IMR-90 (cell line): ENCODE measurements at regions not wholly inside any gene's neighbourhood (a gene's known extent, or its start where the extent isn't known, plus 50 kb on each side); places are given as distances from the start of the nearest gene placed in this dataset.
"Not testable (repeated sequence)": the region's sequence is repeated elsewhere in the genome, so short reads cannot be mapped to it uniquely, and the experiment has no call there.

Experiments used
- ATAC-seq: fragments of 200-7000 bp; cut with Tn5 transposase; 2 replicates; pipeline ENCODE4 v1.9.1; 2020; ENCODE audit warnings: low read depth, mild to moderate bottlenecking, moderate library complexity
- BruUV-seq: library from RNA; stranded (reverse); fragments of 400-500 nt; replicated peaks from 2 replicates; lab custom pipeline; 2021; lab: Mats Ljungman, UMichigan
- CTCF ChIA-PET: fragments of 300-600 bp; formaldehyde crosslinking; extraction: SDS; loops from one replicate; lab custom pipeline; 2021; ENCODE audit warnings: antibody characterized with exemption; lab: Yijun Ruan, JAX
- POLR2A ChIA-PET: fragments of 300-600 bp; sonication (Branson Sonifier 250); formaldehyde crosslinking; loops from one replicate; lab custom pipeline; 2022; ENCODE audit warnings: antibody characterized with exemption; ENCODE audit not compliant: unreplicated experiment; lab: Charles Lee
- DNase-seq: peaks from one replicate; pipeline ENCODE4 v3.0.0; 2013
- H2AFZ ChIP-seq: replicated peaks from 2 replicates; pipeline ENCODE3; 2013; ENCODE audit warnings: low read length, mild to moderate bottlenecking; ENCODE audit not compliant: poor library complexity
- H2AK5ac ChIP-seq: 2 replicates; pipeline ENCODE4 v1.6.1; 2013; ENCODE audit warnings: low read depth, low read length, inconsistent platforms
- H2AK9ac ChIP-seq: replicated peaks from 2 replicates; pipeline ENCODE3; 2013; ENCODE audit warnings: mild to moderate bottlenecking, low read depth, low read length, moderate library complexity; ENCODE audit not compliant: poor library complexity
- H2BK120ac ChIP-seq: 2 replicates; pipeline ENCODE4 v1.6.1; 2013; ENCODE audit warnings: low read depth, low read length, inconsistent platforms
- H2BK15ac ChIP-seq: 3 replicates; pipeline ENCODE4 v1.6.1; 2013; ENCODE audit warnings: low read depth, low read length, inconsistent platforms
- H2BK20ac ChIP-seq: 2 replicates; pipeline ENCODE4 v1.6.1; 2013; ENCODE audit warnings: low read depth, mild to moderate bottlenecking, inconsistent platforms, low read length, moderate library complexity
- H2BK5ac ChIP-seq: 2 replicates; pipeline ENCODE4 v1.6.1; 2013; ENCODE audit warnings: mild to moderate bottlenecking, low read depth, low read length, inconsistent platforms; ENCODE audit not compliant: poor library complexity, severe bottlenecking
- H3K14ac ChIP-seq: replicated peaks from 2 replicates; pipeline ENCODE4 v1.6.1; 2013; ENCODE audit warnings: low read depth, low read length, inconsistent platforms
- H3K18ac ChIP-seq: 2 replicates; pipeline ENCODE4 v1.6.1; 2013; ENCODE audit warnings: low read depth, low read length, control low read depth
- H3K23ac ChIP-seq: 2 replicates; pipeline ENCODE4 v1.6.1; 2013; ENCODE audit warnings: low read depth, low read length, inconsistent platforms
- H3K27ac ChIP-seq: 2 replicates; pipeline ENCODE4 v1.5.1; 2013; ENCODE audit warnings: mild to moderate bottlenecking, control low read depth, low read length; ENCODE audit not compliant: insufficient read depth
- H3K27me3 ChIP-seq: 2 replicates; pipeline ENCODE4 v1.6.1; 2013; ENCODE audit warnings: low read length; ENCODE audit not compliant: control insufficient read depth, insufficient read depth
- H3K36me3 ChIP-seq: 2 replicates; pipeline ENCODE4 v1.6.1; 2013; ENCODE audit warnings: low read length, mixed read lengths; ENCODE audit not compliant: control insufficient read depth, insufficient read depth
- H3K4ac ChIP-seq: 2 replicates; pipeline ENCODE4 v1.6.1; 2013; ENCODE audit warnings: low read depth, low read length, inconsistent platforms
- H3K4me1 ChIP-seq: 2 replicates; pipeline ENCODE4 v1.6.1; 2013; ENCODE audit warnings: low read length, mixed read lengths; ENCODE audit not compliant: control insufficient read depth, insufficient read depth
- H3K4me2 ChIP-seq: 2 replicates; pipeline ENCODE4 v1.6.1; 2013; ENCODE audit warnings: low read depth, mild to moderate bottlenecking, control low read depth, low read length, moderate library complexity
- H3K4me3 ChIP-seq: 2 replicates; pipeline ENCODE4 v1.5.1; 2013; ENCODE audit warnings: low read depth, mild to moderate bottlenecking, control low read depth, low read length, moderate library complexity; ENCODE audit not compliant: insufficient read depth
- H3K56ac ChIP-seq: 2 replicates; pipeline ENCODE4 v1.6.1; 2013; ENCODE audit warnings: low read length, inconsistent platforms; ENCODE audit not compliant: insufficient read depth; ENCODE audit errors: extremely low read depth
- H3K79me1 ChIP-seq, 2 experiments: 2 replicates each; pipeline ENCODE4 v1.6.1; 2013; ENCODE audit warnings: low read length in 2 of 2, inconsistent platforms in 1 of 2, low read depth in 1 of 2
- H3K9ac ChIP-seq: 2 replicates; pipeline ENCODE4 v1.6.1; 2013; ENCODE audit warnings: low read depth, low read length, control low read depth
- H3K9me1 ChIP-seq: 2 replicates; pipeline ENCODE4 v1.6.1; 2013; ENCODE audit warnings: low read length, inconsistent platforms; ENCODE audit not compliant: insufficient read depth
- H3K9me3 ChIP-seq: 2 replicates; pipeline ENCODE4 v1.6.1; 2013; ENCODE audit warnings: low read length; ENCODE audit not compliant: control insufficient read depth, insufficient read depth
- H4K20me1 ChIP-seq: 2 replicates; pipeline ENCODE4 v1.6.1; 2013; ENCODE audit warnings: low read length, inconsistent platforms; ENCODE audit not compliant: insufficient read depth
- H4K5ac ChIP-seq: 2 replicates; pipeline ENCODE4 v1.6.1; 2013; ENCODE audit warnings: mild to moderate bottlenecking, low read depth, low read length, control low read depth
- H4K8ac ChIP-seq, 2 experiments: 2 replicates each; pipeline ENCODE4 v1.6.1; 2013; ENCODE audit warnings: low read depth in 2 of 2, low read length in 2 of 2, control low read depth in 1 of 2, inconsistent platforms in 1 of 2
- H4K91ac ChIP-seq: 2 replicates; pipeline ENCODE4 v1.6.1; 2013; ENCODE audit warnings: low read depth, low read length, inconsistent platforms; ENCODE audit not compliant: insufficient read depth
- BHLHE40 ChIP-seq: fragments of 150-350 bp; IDR thresholded peaks from 2 replicates; pipeline ENCODE4 v1.6.1; 2016; ENCODE audit warnings: mild to moderate bottlenecking, low read depth, low read length
- CEBPB ChIP-seq: IDR thresholded peaks from 2 replicates; pipeline ENCODE4 v1.6.1; 2012; ENCODE audit warnings: low read depth, low read length, improper control_type of control experiment
- MAZ ChIP-seq: IDR thresholded peaks from 2 replicates; pipeline ENCODE4 v1.6.1; 2012; ENCODE audit warnings: low read depth, mild to moderate bottlenecking, low read length, improper control_type of control experiment, moderate library complexity, borderline replicate concordance
- MXI1 ChIP-seq: IDR thresholded peaks from 2 replicates; pipeline ENCODE4 v1.6.1; 2012; ENCODE audit warnings: low read depth, mild to moderate bottlenecking, low read length, moderate library complexity, borderline replicate concordance
- NFE2L2 ChIP-seq: fragments of 150-350 bp; IDR thresholded peaks from 2 replicates; pipeline ENCODE4 v1.6.1; 2016; ENCODE audit warnings: low read depth, mild to moderate bottlenecking, low read length
- RCOR1 ChIP-seq: IDR thresholded peaks from 2 replicates; pipeline ENCODE4 v1.6.1; 2012; ENCODE audit warnings: mild to moderate bottlenecking, low read length, improper control_type of control experiment; ENCODE audit not compliant: insufficient replicate concordance
- WGBS, 2 experiments: methylation state at CpG; one replicate each; pipeline versions ENCODE4 v1.1.5 to v1.1.7; 2013; ENCODE audit warnings: missing lambda C conversion rate in 2 of 2; ENCODE audit not compliant: insufficient read length in 1 of 2; ENCODE audit errors: extremely low coverage in 2 of 2; 5-methylcytosine and 5-hydroxymethylcytosine counted together
- dilution Hi-C: fragments of 300-500 bp; cut with HindIII; formaldehyde crosslinking; loops from one replicate; pipeline ENCODE4 v1.14.3; 2018; ENCODE audit warnings: low sequenced_read_pairs; ENCODE audit not compliant: unreplicated experiment
- in situ Hi-C: fragments of 300-500 bp; cut with MboI; formaldehyde crosslinking; loops from 3 replicates; pipeline ENCODE4 v1.14.3; 2019; ENCODE audit warnings: low sequenced_read_pairs, inconsistent platforms, mixed read lengths
- intact Hi-C: fragments of 100-400 bp; cut with micrococcal nuclease; formaldehyde crosslinking; loops from 2 replicates; pipeline ENCODE4 v1.10.0; 2022

- H3K27ac ChIP-seq: no peak overlapping the region
- H2AK9ac ChIP-seq: no peak overlapping the region
- no peak overlapping the region for H3K56ac ChIP-seq
- H2BK15ac ChIP-seq: no peak overlapping the region
- H3K18ac ChIP-seq: no peak overlapping the region
- no peak overlapping the region for H4K91ac ChIP-seq
- H3K4me3 ChIP-seq: no peak overlapping the region
- no peak overlapping the region for H2AFZ ChIP-seq
- H4K5ac ChIP-seq: no peak overlapping the region
- no peak overlapping the region for H2BK120ac ChIP-seq
- TF ChIP-seq CEBPB: no peak
- TF ChIP-seq MXI1: no peak
- no peak for TF ChIP-seq NFE2L2
- TF ChIP-seq RCOR1: no peak
- TF ChIP-seq BHLHE40: no peak
- no peak for TF ChIP-seq MAZ
- H3K9me3 ChIP-seq: no peaks in the 10 kb centered on the region
- H3K14ac ChIP-seq: no peak overlapping the region
- H3K9me1 ChIP-seq: no peaks in the 10 kb centered on the region
- no peaks in the 10 kb centered on the region for H3K27me3 ChIP-seq
- H2AK5ac ChIP-seq: no peak overlapping the region
- H3K9ac ChIP-seq: no peak overlapping the region
- ATAC-seq (no peak), DNase-seq (no peak)
- POLR2A ChIA-PET: no interaction called here
- H3K4ac ChIP-seq: no peak overlapping the region
- no peak overlapping the region for H3K4me2 ChIP-seq
- no peak overlapping the region for H2BK5ac ChIP-seq
- BruUV-seq: no TSS peak
- H3K4me1 ChIP-seq: peaks cover 1% of the 10 kb centered on the region; the same call in 1 of the 2 replicates
- CTCF ChIA-PET: interaction anchor here (0.6 kb wide), 1 partner anchor 186 kb away, joined by 3 read pairs; no protein-coding TSS in a partner anchor
- dilution Hi-C loops: no loop called here
- H3K23ac ChIP-seq: no peak overlapping the region
- no peaks in the 10 kb centered on the region for H3K79me1 ChIP-seq
- no peaks in the 10 kb centered on the region for H3K36me3 ChIP-seq
- in situ Hi-C loops: no loop called here
- no peak overlapping the region for H2BK20ac ChIP-seq
- intact Hi-C loops: no loop called here
- no peak overlapping the region for H4K8ac ChIP-seq
- H4K20me1 ChIP-seq: no peaks in the 10 kb centered on the region
Observed at GRCh38 chr2:138249207-138249606, 252.4 kb upstream of the SPOPL start.

- in situ Hi-C loops, H3K9ac ChIP-seq, H2AFZ ChIP-seq, H3K14ac ChIP-seq, H2BK15ac ChIP-seq, H3K79me1 ChIP-seq, H4K20me1 ChIP-seq, BruUV-seq, CTCF ChIA-PET, DNase-seq, H3K23ac ChIP-seq, H3K4me2 ChIP-seq, dilution Hi-C loops, H3K56ac ChIP-seq, H2BK5ac ChIP-seq, H2BK20ac ChIP-seq, H3K9me1 ChIP-seq, H3K9me3 ChIP-seq, H3K4me1 ChIP-seq, H3K4ac ChIP-seq, H3K27me3 ChIP-seq, intact Hi-C loops, ATAC-seq, POLR2A ChIA-PET, H2AK5ac ChIP-seq, H4K8ac ChIP-seq, H3K18ac ChIP-seq, H2BK120ac ChIP-seq, H4K5ac ChIP-seq, H3K27ac ChIP-seq, H3K36me3 ChIP-seq, H3K4me3 ChIP-seq, H4K91ac ChIP-seq, H2AK9ac ChIP-seq: not testable (repeated sequence)
- WGBS, 2 experiments: no CpG with 5 or more reads among the region's 4 CpGs
Observed at GRCh38 chr2:138250843-138251320, 250.7 kb upstream of the SPOPL start.
